NCI-H510A treated with DMSO at 0.1 percent for 48 hours (cell line): ENCODE measurements at regions not wholly inside any gene's neighbourhood (a gene's known extent, or its start where the extent isn't known, plus 50 kb on each side); places are given as distances from the start of the nearest gene placed in this dataset.

Experiments used
- DNase-seq: peaks from one replicate; lab custom pipeline; 2025; lab: John Stamatoyannopoulos, UW

DNA sequence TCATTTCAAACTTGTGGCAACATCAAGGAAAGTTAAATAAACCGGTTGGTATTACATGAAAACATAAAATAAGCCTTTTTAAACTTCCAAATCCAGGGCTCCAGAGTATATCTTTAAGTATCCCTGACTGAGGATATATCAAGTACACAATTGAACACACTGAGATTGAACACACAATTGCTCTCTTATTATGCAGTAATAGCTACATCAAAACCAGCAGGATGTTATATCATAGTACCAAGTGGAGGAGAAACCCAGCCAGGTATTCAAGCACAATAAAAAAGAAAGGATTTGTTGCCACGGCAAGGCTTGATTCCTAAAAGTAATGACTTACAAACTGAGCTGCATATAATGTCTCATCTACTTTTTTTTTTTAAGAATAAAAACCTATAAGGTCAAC is 605.8 kb downstream of the SPOCK3 start:
- DNase-seq, result no peak

DNA sequence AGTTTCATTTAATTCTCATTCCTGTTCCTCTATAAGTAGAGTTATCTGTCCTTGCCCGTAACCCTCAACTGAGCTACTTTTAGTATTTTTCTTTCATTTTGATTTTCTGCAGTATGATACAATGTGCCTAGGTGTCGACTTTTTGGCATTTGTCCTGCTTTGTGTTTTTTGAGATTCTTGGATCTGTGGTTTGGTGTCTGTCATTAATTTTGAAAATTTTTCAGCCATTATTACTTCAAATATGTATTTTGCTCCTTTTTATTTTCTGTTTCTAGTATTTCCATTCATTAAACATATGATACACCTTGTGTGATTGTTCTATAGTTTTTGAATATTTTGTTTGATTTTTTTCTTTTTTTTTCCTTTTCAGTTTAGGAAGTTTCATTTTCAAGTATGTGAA is 598.9 kb downstream of the SPOCK3 start:
- DNase-seq, result no peak

DNA sequence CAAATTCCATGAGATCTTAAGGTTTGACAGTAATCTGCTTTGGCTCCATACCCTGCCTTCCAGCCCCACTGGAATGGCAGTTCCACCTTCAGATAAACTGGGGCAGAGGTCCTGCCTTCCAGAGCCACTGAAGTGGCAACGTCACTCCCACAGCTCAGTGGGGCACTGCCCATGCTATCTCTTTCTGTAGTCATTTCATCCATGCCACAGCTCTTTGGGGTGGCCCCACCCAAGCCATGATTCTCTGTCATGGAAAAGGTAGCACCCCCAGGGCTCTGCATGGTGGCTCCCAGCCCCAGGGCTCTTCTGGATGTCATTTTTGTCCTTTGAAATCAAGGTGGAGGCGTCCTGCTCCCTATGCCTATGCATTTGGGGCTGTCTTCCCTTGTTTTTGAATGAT is 596.5 kb downstream of the SPOCK3 start:
- no peak for DNase-seq

- DNase-seq, result no peak
These were observed 579.1 kb downstream of the SPOCK3 start for GRCh38 chr4:166655231-166655630.

DNA sequence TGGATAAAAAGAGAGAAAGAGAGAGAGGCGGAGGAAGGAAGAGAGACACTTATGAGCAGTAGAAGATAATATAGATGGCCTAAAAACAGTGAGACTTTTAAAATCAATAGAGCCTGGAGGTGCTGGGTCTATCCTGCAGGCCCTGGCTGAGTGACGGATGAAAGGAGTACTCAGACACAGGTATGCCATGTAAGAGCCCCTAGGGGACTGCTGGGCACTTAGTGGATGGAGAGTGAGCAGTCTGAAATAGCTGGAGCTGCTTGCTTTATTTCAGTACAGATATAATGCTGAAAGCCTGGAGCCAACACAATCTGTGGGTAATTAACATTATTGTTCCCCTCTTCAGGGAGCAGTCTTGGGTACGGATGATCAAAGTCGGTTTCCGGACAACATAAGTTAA is 578.6 kb downstream of the SPOCK3 start:
- no peak for DNase-seq

DNA sequence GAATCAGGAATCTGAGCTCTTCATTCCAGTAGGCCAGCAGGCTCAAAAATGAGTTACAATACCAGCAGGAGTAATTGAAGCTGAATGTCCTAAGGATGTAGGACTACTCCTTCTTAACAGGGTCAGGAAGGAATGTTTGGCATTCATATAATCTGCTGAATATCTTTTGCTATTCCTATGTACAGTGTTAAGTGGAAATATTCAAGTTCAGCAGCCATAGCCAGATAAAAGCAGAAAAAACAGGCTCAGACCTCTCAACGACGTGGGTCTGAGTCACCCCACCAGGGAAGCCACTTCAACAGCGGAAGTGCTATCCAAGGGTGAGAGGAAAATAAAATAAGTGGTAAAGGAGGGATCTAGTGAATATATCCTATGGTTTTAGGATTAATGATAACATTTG is 577.0 kb downstream of the SPOCK3 start:
- no peak for DNase-seq

- no peak for DNase-seq
These were observed 575.7 kb downstream of the SPOCK3 start for GRCh38 chr4:166658585-166658984.

DNA sequence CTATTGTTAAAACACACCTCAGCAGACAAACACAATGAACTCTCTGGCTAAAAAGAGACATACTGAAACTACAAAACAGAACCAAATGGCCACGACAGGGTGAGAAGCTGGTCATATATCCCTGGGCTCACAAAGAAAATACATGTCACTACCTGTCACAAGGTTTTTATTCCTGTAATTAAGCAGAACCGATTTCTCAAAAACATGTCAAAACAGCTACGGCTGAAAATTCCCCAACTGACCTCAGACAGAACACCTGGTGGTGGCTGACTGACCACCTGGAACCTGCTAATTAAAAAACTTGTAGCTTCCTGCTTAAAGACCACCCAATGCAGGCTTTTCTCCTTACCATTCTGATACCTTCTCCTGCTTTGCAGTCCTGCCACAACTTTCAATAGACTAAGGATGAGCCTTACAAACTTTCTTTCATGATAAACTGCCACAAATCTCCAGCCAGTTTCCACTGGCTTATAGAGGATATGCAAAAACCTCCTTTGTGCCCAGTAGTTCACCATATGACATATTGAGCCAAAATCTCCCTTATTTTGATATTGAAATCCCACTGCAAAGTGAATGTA is 571.9 kb downstream of the SPOCK3 start:
- DNase-seq, result no peak

DNA sequence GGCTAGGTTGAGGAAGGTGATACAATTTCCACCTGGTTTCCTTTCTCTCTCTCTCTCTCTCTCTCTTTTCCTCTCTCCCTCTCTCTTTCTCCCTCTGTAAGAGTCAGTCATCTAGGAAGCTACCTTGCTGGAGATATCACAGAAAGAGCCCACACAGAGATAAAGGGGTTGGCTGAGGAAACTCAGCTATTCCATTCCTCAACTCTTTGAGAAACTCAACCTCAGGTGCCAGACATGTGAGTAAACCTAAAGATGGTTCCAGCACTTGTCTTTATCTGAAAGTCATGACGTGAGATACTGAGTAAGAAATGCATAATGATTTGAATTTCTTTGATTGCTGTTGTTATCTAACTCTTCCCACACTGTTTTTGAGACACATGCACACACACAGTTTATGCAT is 564.0 kb downstream of the SPOCK3 start:
- no peak for DNase-seq

- DNase-seq, result no peak
These were observed 560.4 kb downstream of the SPOCK3 start for GRCh38 chr4:166673911-166674310.

DNA sequence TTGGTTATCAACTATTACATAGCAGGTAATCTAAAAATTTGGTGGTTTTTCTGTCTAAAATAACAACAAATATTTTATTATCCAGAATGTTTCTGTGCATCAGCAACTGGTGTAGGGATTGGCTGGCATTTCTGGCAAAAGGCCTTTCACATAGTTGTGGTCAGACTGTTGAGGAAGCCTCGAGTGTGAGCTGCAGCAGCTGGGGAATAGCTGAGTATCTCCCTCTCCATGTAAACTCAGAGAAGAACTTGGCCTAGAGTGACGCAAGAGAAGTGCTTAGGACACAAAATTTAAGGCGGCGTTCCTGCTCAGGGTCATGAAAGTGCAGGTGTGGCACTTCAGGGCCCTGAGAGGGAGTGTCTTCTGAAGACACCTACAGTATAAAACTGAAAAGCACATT is 558.9 kb downstream of the SPOCK3 start:
- no peak for DNase-seq

GRCh38 chr4:166680796-166681195 is 553.5 kb downstream of the SPOCK3 start:
- no peak for DNase-seq

GRCh38 chr4:166682200-166682599 is 552.1 kb downstream of the SPOCK3 start:
- no peak for DNase-seq
